ENCODE measurements at regions not wholly inside any gene's neighbourhood (a gene's known extent, or its start where the extent isn't known, plus 50 kb on each side); places are given as distances from the start of the nearest gene placed in this dataset.

DNA sequence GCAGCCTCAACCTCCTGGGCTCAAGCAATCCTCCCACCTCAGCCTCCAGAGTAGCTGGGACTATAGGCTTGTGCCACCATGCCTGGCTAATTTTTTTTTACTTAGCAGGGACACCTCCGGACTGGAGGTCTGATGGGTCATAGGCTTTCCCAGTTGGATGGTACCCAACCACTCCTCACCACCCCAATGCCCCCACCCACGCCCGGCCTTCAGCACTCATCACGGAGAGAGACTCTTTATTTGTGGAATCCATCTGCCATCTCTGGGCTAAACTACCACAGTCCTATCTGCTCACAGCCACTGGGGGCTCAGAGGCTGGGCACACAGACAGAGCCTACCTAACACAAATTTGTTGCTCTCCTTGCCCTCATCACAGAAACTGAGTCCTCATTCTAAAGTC lies 58.3 kb upstream of the STXBP1 start:
- no peak for DNase-seq (ENCODE audit: low read depth in 3 of 3)

DNA sequence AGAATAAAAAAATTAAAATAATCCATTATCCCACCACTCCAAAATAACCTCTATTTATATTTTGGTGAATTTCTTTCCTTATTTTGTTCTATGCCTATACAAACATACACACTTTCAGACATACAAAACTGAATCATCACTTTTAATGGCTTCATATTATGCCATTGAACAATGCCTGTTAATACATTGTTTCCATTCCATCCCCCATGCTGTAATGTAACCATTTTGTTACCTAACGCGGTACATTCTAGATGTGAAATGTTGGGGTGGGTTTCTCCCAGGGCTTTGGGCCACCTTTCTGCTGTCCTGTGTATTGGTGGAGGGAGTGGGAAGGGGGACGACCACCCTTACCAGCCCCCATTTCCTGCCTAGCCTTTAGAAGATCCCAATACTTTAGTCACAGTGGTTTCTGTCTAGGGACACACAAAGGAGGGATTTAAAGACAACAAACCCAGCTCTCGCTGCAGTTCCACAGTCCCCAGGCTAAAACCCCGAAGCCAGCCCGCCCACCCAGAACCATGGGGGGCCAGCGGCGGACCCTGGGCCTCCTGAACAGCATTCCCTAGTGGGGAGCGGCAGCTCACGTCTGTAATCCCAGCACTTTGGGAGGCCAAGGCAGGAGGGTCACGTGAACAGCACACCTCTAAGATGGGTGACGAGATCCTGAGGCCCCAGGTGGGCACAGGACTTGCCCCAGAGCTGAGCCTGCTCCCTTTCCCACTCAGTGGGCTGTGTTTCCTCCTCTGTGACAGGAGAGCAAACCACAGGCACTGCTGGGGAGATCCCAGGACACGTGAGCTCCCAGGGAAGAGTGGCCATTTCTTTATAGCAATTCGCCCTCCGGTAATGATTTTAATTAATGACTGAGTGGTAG lies 56.9 kb upstream of the STXBP1 start:
- no peak for DNase-seq (ENCODE audit: low read depth in 3 of 3)

DNA sequence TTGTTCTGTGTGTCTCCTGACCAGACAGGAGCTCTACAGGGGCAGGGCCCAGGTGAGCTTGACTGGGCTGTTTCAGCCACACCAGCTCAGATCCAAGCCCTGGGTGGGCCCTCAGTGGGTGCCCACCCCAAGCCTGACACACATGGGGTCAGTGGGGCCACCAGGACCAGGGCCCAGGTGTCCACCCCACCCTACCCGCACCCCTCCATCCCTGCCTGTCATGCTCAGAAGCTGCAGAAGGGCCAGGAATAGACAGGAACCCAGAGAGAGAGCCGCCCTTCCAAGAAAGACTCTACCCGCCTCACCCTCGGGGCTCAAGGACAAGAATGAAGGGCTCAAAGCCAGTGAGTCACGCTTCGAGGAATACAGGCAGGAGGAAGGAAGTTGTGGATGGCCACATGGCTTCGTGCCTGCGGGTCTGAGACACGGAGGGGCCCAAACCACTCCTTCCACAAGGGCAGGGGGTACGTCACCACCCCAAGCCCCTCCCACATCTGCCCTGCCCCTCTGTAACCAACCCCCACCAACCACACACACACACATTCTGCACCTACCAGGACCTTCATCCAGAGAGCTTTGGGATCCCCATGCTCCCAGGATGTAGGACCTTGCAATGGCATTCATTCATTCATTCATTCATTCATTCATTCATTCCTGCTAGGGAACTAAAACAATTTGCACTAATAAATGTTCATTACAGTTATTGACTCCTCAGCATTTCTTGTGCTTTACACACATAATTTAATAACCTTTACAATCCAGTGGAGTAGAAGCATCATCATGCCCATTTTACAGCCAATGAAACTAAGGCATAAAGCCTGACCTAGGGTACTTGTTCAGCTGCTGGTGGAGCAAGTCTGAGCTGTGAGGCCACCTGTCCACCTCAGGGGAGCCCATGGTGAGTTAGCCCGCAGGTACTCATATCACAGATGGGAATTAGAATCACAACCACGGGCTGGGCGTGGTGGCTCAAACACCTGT lies 55.9 kb upstream of the STXBP1 start:
- DNase-seq (ENCODE audit: low read depth in 3 of 3): peak in 2 of 3 donors; percentile 27 to 48

- DNase-seq (ENCODE audit: low read depth in 3 of 3): no peak
These were observed 55.2 kb upstream of the STXBP1 start for GRCh38 chr9:127556871-127557270.

- no peak for DNase-seq (ENCODE audit: low read depth in 3 of 3)
These were observed 54.6 kb upstream of the STXBP1 start for GRCh38 chr9:127557466-127557869.

GRCh38 chr9:127557998-127558546 lies 54.0 kb upstream of the STXBP1 start:
- DNase-seq (ENCODE audit: low read depth in 3 of 3): no peak

DNA sequence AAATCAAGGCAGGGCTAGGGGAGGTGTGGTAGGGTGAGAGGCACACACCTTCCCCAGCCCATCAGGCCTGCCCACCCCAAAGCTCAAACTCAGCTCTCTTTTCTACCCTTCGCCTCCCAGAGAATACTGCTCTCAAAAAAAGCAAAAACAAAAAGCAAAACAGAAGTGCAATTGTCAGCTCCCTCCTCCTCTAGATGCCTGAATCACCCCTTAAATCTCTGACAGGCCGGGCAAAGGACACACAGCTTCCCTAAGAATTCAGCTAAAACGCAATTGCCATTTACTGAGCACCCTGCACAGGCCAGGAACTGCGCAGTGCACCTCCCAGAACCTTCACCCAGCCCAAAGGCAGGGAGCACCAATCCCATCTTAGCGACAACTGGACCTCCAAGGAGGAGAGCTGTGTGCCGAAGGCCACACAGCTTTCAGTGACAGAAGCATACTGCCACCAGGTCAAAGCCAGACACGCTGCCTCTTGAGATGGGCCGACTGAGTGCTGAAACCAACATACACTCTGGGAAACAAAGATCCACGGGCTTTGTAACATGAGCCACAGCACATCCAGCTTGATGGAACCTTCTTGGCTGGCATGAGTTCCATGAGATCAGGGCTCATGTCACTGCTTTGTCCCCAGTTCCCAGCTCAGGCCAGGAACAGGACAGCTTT lies 53.4 kb upstream of the STXBP1 start:
- no peak for DNase-seq (ENCODE audit: low read depth in 3 of 3)

DNA sequence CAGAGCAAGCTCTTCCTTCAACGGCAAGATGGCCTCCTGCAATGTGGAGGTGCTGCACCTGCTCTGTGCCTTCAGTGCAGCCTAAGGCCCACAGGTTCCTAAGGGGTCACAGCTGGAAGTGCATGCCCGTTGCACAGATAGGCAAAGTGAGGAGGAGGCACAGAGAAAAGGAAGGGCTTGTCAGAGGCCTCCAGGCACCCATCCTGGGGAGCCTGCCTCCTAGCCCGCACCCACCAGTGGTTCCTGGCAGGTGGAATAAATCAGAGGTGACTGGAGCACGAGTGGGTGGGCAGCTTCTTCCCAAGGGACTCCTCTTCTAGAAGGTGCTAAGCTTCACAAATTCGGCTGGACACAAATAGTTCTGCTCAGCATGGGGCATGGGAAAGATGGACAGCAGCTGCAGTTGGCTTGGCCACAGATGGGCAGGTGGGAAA lies 52.8 kb upstream of the STXBP1 start:
- no peak for DNase-seq (ENCODE audit: low read depth in 3 of 3)

DNA sequence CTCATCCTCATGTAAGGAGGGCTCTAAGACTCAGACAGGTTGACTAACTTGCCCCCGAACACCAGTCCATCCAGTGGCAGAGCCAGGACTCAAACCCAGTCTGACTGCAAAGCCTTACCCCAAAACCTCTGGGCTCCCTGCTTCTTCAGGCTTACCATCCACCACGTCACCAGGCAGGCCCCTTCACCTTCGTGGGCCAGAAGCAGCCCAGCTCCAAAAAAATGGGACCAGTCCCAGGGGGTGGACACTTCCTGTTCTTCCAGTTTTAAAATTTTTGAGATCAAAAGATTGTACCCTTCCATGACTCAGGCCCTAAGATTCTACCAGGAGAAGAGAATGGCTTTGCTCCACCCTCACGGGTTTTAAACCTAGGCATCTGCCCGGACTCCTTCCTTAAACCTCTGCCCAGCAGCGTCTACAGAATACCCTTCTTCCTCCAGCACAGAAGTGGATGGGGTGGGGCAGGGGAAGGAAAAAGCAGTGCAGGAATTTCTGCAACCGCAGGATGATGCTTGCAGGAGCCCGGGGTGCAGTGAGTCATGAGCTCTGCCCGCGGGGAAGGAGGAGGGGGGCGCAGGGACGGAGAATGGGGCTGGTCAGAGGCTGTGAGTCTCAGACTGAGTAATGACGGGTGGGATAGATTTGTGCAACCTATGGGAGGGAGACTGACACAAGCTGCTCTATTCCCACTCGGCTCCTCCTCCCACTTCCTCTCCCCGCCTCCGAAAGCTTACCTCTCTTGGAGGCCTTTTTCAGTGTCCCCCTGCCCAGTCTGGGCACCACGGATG lies 50.4 kb upstream of the STXBP1 start:
- DNase-seq (ENCODE audit: low read depth in 3 of 3): no peak
